ENCODE measurements at regions not wholly inside any gene's neighbourhood (a gene's known extent, or its start where the extent isn't known, plus 50 kb on each side); places are given as distances from the start of the nearest gene placed in this dataset.

DNA sequence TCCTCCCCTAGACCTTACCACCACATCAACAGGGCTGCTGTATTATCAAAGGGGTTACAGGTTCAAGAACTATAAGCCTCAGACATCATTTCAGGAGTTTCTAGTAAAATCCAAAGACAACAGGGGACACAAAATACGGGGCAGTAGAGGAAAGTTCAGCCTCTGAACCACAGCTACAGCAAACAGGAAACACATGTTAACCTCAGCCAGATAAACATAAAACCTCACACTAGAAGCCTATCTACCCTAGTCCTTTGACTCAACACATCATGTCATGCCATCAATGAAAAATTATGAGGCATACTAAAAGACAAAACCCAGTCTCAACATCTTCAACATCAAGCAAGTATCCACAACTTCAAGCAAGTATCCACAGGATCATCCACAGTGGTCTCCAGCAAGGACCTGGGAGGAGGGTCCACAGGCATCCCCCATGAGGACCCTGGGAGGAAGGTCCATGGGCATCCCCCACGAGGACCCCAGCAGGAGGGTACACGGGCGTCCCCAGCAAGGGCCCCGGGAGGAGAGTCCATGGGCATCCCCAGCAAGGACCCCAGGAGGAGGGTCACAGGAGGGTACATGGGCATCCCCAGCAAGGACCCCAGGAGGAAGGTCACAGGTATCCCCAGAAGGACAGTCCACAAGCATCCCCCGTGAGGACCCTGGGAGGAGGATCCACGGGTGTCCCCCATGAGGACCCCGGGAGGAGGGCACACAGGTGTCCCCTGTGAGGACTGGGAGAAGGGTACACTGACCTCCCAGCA is 440.0 kb downstream of the MATN1 start:
- Histone ChIP-seq H4K20me1 (ENCODE audit: low read depth) (no peaks in the 10 kb centered on the region), H3K36me3 (no peaks in the 10 kb centered on the region), H2AFZ (replicated peaks) (no peak overlapping the region), H3K4me1 (peaks cover 9% of the 10 kb centered on the region), H3K27ac (no peak overlapping the region), H3F3A (ENCODE audit: low read depth) (no peaks in the 10 kb centered on the region), H3K27me3 (no peaks in the 10 kb centered on the region), H3K9me3 (ENCODE audit: low read depth) (no peaks in the 10 kb centered on the region), H3K4me2 (no peak overlapping the region), H3K79me2 (ENCODE audit: low read depth) (no peaks in the 10 kb centered on the region), H3K4me3 (no peak overlapping the region), H3K9ac (no peak overlapping the region)
- H3K9me3 Mint-ChIP-seq = no peaks in the 10 kb centered on the region
- H3K4me1 Mint-ChIP-seq = peaks cover 5% of the 10 kb centered on the region
- no peak for DNase-seq (ENCODE audit: low spot score)
- no peak for TF ChIP-seq EZH2 (IDR thresholded peaks at IDR 0.05)
- TF ChIP-seq, protein P1, sequence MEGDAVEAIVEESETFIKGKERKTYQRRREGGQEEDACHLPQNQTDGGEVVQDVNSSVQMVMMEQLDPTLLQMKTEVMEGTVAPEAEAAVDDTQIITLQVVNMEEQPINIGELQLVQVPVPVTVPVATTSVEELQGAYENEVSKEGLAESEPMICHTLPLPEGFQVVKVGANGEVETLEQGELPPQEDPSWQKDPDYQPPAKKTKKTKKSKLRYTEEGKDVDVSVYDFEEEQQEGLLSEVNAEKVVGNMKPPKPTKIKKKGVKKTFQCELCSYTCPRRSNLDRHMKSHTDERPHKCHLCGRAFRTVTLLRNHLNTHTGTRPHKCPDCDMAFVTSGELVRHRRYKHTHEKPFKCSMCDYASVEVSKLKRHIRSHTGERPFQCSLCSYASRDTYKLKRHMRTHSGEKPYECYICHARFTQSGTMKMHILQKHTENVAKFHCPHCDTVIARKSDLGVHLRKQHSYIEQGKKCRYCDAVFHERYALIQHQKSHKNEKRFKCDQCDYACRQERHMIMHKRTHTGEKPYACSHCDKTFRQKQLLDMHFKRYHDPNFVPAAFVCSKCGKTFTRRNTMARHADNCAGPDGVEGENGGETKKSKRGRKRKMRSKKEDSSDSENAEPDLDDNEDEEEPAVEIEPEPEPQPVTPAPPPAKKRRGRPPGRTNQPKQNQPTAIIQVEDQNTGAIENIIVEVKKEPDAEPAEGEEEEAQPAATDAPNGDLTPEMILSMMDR (IDR thresholded peaks at IDR 0.05) = no peak
- no peak for TF ChIP-seq EZH2phosphoT487 (IDR thresholded peaks at IDR 0.05)
- no peaks in the 10 kb centered on the region for H3K36me3 Mint-ChIP-seq
- no peak overlapping the region for H3K4me3 Mint-ChIP-seq
- H3K27ac Mint-ChIP-seq = no peak overlapping the region
- H3K27me3 Mint-ChIP-seq (ENCODE audit: insufficient read depth, low read depth) = peaks cover 8% of the 10 kb centered on the region

DNA sequence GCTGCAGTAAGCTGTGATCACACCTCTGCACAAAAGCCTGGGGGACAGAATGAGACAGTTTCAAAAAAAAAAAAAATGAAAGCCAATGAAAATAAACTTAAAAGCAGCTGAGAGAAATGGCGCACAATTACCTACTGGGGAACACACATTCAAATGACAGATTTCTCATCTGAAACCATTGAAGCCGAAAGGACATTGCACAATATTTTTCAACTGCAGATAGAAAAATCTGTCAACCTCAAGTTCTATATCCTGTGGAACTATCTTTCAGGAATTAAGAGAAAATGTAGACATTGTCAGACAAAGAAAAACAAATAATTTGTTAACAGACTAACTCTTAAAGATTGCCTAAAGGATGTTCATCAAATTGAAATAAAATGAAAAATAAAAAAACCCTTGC is 442.8 kb downstream of the MATN1 start:
- Histone ChIP-seq H3K27me3 (no peaks in the 10 kb centered on the region), H3K4me3 (no peak overlapping the region), H3K36me3 (no peaks in the 10 kb centered on the region), H3K79me2 (ENCODE audit: low read depth) (no peaks in the 10 kb centered on the region), H2AFZ (replicated peaks) (no peak overlapping the region), H4K20me1 (ENCODE audit: low read depth) (no peaks in the 10 kb centered on the region), H3F3A (ENCODE audit: low read depth) (no peaks in the 10 kb centered on the region), H3K4me1 (no peaks in the 10 kb centered on the region), H3K9ac (no peak overlapping the region), H3K4me2 (no peak overlapping the region), H3K27ac (no peak overlapping the region), H3K9me3 (ENCODE audit: low read depth) (no peaks in the 10 kb centered on the region)
- Mint-ChIP-seq H3K27me3 (ENCODE audit: insufficient read depth, low read depth) (peaks cover 9% of the 10 kb centered on the region), H3K27ac (no peak overlapping the region), H3K4me3 (no peak overlapping the region), H3K9me3 (no peaks in the 10 kb centered on the region), H3K4me1 (peaks cover 3% of the 10 kb centered on the region), H3K36me3 (no peaks in the 10 kb centered on the region)
- TF ChIP-seq EZH2phosphoT487 (IDR thresholded peaks at IDR 0.05) (no peak), EZH2 (IDR thresholded peaks at IDR 0.05) (no peak)
- TF ChIP-seq, protein P1 (IDR thresholded peaks at IDR 0.05) = no peak
- DNase-seq (ENCODE audit: low spot score) = no peak

DNA sequence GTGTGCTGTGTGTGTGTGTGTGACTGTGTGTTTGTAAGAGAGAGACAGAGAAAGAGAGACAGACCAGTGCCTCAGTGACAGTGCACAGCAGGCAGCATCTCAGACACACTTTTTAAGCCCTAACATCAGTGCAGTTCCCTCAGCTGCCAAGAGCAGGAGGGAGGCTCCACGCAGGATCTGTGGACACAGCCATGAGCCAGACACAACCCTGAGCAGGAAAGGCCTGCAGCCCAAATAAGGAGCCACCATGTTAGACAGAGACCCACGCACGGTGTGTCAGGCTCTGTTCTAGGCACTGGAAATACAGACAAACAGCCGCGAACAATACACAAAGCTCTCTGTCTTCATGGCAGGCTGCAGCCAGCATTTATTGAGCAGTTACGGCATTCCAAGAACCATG is 445.5 kb downstream of the MATN1 start:
- no peak overlapping the region for H2AFZ ChIP-seq (replicated peaks)
- H3F3A ChIP-seq (ENCODE audit: low read depth) = no peaks in the 10 kb centered on the region
- no peak for DNase-seq (ENCODE audit: low spot score)
- no peak overlapping the region for H3K4me2 ChIP-seq
- no peaks in the 10 kb centered on the region for H4K20me1 ChIP-seq (ENCODE audit: low read depth)
- no peaks in the 10 kb centered on the region for H3K9me3 Mint-ChIP-seq
- H3K9ac ChIP-seq = no peak overlapping the region
- H3K4me3 Mint-ChIP-seq = no peak overlapping the region
- H3K36me3 Mint-ChIP-seq = no peaks in the 10 kb centered on the region
- H3K4me1 Mint-ChIP-seq = peaks cover 3% of the 10 kb centered on the region
- no peaks in the 10 kb centered on the region for H3K27me3 ChIP-seq
- H3K27ac ChIP-seq = no peak overlapping the region
- no peaks in the 10 kb centered on the region for H3K4me1 ChIP-seq
- no peaks in the 10 kb centered on the region for H3K9me3 ChIP-seq (ENCODE audit: low read depth)
- TF ChIP-seq EZH2phosphoT487 (IDR thresholded peaks at IDR 0.05) (no peak), EZH2 (IDR thresholded peaks at IDR 0.05) (no peak)
- TF ChIP-seq, protein P1 (IDR thresholded peaks at IDR 0.05) = no peak
- H3K79me2 ChIP-seq (ENCODE audit: low read depth) = no peaks in the 10 kb centered on the region
- H3K27me3 Mint-ChIP-seq (ENCODE audit: insufficient read depth, low read depth) = peaks cover 2% of the 10 kb centered on the region
- H3K4me3 ChIP-seq = no peak overlapping the region
- no peak overlapping the region for H3K27ac Mint-ChIP-seq
- H3K36me3 ChIP-seq = no peaks in the 10 kb centered on the region

All from neural progenitor cell (in vitro differentiated cells).